Skeletal muscle cell (primary cell): ENCODE measurements at regions not wholly inside any gene's neighbourhood (a gene's known extent, or its start where the extent isn't known, plus 50 kb on each side); places are given as distances from the start of the nearest gene placed in this dataset.

ENCODE experiments used
- DNase-seq: peaks from one replicate; pipeline ENCODE4 v3.0.0-alpha.2; 2010; ENCODE audit warnings: low read depth
- H3K4me3 ChIP-seq: 2 replicates; pipeline ENCODE4 v1.5.1; 2011; ENCODE audit warnings: low read depth, mild to moderate bottlenecking, control low read depth, low read length, moderate library complexity

DNA sequence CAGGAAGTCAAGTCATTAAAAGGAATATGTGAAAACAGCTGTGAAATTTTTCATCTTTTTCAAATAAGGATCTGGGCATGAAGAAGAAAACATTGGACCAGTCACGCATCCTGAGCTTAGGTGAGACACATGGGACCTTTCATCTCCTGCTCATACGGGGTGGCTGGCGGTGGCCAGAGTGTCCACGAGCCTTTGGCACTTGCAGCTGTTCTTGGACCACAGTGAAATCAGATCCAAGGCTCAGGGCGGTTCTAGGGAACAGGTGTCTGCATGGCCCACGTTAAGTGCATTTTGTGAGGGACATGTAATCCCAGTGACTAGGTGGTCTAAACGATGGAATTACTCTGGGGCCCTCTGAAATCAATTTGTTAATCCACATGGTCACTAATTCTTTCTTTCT lies 212.7 kb upstream of the COPS8 start:
- no peak overlapping the region for H3K4me3 ChIP-seq
- DNase-seq: no peak

DNA sequence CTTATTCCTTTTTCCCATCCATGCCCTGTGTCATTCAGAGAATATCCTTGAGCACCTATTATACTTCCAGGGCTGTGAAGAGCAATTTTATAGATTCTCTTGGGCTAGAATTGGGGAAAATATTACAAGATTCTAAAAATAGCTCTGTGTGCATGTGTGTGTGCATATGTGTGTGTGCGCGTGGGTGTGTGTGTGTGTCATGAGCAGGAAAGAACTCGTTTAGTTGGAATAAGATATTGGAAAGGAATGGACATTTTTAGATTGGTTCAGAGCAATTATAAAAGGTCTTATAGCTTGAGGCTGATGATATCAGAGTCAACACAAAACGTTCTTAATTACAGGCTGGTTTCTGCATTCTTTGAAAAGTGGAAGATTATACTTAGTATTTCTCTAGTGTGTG lies 212.1 kb upstream of the COPS8 start:
- no peak overlapping the region for H3K4me3 ChIP-seq
- DNase-seq: no peak

DNA sequence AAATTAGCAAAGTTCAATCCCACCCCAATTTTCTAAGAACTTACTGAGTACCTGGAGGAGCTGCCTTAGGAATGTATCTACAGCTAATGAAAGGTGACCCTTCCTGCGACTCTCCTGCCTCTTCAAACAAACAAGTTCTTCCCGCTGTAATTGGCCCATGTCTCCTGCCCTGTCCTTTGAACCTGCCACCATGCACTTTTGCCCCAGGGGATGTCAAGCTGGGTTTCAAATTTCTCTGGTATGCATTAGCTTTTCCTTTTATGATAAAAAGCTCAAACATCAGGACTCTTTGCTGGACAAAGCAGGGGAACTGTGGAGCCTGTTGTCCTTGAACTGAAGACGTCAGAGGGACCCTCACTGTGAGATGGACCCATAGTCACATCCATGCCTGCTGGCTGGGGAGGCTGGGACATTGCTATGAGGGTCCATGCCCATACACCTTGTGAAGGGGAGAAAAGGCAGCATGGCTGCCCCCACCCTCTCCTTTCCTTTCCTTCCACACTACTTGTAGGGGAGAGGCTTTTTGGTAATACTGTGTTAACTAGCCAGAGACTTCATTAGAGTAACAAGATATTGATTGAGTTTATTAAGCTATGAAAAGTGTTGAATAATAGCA lies 210.7 kb upstream of the COPS8 start:
- H3K4me3 ChIP-seq: no peak overlapping the region
- DNase-seq: no peak

DNA sequence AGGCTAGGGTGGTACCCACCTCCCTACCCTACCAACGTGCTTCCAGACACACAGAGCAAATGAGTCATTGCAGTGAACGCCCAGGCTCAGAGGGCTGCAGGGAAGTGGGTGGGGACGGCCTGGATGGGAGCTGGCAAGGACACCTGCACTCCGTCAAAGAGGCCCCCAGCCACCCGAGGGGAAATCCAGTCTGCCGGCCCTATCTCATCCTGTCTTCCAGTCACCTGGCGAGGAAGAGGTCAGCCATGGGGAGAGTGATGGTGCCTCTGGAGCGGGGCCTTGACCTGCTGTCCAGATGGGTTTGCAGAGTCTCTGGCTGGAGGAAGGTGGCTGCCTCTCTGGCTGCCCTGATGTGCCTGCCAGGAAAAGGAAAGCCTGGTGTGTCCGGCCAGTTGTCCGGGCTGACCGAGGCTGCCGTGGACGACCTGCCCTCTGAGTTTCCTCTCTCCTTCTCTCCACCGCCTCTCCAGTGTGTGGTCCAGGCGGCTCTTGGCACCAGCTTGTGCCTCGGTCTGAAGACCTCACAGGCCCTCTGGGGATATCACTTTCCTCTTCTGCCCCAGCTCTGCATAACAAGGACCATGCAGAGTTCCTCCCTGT lies 209.7 kb upstream of the COPS8 start:
- no peak for DNase-seq
- no peak overlapping the region for H3K4me3 ChIP-seq

DNA sequence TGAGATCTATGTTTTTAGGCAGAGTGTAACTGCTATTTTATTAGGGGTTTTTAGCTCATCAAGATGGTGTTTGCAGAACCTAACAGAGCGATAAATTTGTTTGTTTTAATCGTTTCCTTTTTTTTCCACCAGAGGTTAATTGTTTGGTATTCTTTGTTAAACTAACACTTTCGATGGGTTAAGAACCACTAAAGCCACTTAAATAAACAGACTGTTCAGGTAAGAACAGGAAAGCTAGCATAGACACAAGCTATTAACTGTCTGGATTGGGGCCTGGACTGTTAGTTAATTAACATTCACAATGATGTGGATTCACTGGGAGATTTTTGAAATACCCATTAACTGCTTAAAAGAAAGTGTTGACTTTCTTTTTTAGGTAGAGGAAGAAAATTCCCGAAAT lies 209.0 kb upstream of the COPS8 start:
- no peak for DNase-seq
- no peak overlapping the region for H3K4me3 ChIP-seq

DNA sequence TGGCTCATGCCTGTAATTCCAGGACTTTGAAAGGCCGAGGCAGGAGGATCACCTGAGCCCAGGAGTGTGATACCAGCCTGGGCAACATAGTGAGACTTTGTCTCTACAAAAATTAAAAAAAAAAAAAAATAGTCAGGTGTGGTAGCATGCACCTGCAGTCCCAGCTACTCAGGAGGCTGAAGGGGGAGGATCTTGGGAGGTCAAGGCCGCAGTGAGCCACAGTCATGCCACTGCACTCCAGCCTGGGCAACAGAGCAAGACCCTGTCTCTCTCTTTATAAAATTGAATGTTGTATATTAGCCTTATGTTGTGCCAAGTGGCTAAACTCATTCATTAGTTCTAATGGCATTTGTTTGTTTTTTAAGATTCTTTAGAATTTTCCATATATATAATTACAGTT lies 207.7 kb upstream of the COPS8 start:
- H3K4me3 ChIP-seq: no peak overlapping the region
- no peak for DNase-seq

DNA sequence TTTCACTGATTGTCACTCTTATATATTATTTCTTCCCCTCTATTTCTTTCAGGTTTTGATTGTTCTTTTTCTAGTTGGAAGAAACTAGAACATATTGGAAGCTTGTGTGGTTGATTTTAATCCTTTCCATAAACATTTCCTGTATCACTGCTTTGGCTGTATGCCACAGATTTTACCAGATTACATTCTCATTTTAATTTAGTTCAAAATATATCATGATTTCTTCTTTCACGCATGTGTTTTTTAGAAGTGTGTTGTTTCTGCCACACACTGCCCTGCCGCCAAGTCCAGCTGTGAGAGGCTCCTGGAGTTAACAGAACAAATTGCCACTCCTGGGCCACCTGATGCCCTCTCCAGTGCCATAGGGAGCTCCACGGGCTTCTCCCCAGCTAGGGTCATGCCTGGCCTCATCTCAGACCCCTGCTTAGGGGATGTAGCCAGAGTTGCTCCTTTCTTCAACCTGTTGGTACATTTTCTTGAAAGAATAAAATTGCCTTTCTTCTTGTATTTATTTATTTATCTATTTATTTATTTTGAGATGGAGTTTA lies 206.2 kb upstream of the COPS8 start:
- DNase-seq: no peak
- no peak overlapping the region for H3K4me3 ChIP-seq

DNA sequence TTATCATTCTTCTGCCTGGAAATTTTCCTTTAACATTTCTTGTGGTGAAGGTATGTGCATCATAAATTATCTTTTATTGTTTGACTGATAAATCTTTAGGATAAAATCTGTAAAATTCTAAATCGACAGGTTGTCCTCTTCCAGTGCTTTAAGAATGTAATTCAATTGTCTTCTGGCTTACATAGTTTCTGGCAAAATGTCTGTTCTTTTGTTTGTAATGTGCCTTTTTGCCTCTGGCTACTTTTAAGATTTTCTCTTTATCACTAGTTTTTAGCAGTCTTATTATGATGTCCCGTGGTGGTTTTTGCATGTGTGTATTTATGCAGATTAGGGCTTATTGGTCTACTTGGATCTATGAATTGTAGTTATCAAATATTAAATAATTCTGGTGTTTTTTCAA lies 203.6 kb upstream of the COPS8 start:
- no peak overlapping the region for H3K4me3 ChIP-seq
- no peak for DNase-seq

DNA sequence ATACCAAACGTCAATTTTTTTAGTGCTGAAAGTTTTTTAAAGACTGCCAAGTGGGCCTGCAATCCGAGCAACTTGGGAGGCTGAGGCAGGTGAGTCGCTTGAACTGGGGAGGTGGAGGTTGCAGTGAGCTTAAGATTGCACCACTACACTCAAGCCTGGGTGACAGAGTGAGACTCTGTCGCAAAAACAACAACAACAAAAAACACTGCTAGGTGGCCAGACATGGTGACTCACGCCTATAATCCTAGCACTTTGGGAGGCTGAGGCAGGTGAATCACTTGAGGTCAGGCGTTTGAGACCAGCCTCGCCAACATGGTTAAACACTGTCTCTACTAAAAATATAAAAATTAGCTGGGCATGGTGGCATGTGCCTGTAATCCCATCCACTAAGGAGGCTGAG lies 202.8 kb upstream of the COPS8 start:
- no peak for DNase-seq
- H3K4me3 ChIP-seq: no peak overlapping the region

DNA sequence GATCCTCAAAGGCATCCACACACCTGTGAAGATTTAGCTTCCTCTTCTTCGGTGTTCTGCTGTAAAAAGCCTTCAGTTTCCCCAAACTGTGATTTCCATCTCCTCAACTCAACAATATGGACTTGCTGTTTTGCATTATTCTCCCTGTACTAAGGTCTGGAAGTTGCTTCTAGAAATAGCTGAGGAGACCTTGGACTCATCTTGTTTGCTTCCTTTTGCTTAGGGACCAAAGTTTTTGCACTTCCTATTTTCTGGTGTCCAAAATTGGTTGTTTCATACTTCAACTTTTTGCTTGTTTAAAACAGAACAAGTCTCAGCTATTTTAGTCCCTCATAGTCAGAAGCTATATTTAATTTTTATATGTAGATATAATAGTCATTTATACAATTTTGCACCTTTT lies 201.9 kb upstream of the COPS8 start:
- H3K4me3 ChIP-seq: no peak overlapping the region
- DNase-seq: no peak

DNA sequence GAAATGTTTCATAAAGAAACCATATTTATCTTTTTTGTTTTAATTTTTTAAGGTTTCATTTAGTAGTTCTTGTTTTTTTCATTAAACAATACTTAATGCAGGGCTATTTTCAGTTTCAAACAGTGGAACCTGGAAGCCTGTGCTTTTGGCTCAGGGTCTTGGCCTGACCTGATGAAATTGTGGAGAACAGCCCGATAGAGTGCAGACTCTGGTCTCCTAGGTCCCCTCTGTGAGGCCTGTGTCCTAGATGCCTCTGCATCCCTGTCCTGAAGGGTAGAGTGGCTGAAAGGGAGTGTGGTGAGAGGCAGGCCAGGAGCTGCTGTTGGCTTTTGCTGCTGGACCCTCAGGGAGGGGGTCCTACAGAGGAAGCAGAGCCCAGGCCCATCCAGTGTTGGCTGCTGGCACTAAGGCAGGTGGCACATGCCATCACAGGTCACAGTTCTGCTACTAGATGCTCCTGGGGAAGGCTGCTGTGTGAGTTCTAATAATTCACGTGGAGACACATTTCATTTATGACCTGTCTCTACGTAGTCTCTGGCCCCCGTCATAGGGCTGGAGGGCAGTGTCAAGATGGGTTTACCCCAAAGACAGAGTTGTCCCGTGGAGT lies 201.0 kb upstream of the COPS8 start:
- DNase-seq: no peak

DNA sequence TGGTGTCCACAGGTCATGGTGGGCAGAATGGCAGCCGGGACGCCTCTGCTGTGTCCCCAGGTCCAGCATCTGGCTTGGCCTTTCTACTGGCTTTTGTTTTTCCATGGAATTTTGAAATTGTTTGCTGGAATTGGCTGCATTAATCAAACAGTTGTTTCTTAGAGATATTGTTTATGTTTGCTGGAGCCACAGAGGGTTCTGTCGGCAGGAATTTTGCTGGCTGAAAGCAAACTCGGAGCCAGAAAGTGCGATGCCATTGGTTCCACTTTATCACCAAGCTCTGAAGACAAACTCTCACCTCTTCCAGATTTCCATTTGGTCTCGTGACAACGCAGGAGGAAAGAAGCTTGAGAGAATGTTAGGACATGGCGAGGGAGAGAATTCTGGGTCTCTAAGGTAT lies 199.2 kb upstream of the COPS8 start:
- no peak for DNase-seq

More for the DNA sequence above, 201.0 kb upstream of the COPS8 start:
- H3K4me3 ChIP-seq: no peak overlapping the region

DNA sequence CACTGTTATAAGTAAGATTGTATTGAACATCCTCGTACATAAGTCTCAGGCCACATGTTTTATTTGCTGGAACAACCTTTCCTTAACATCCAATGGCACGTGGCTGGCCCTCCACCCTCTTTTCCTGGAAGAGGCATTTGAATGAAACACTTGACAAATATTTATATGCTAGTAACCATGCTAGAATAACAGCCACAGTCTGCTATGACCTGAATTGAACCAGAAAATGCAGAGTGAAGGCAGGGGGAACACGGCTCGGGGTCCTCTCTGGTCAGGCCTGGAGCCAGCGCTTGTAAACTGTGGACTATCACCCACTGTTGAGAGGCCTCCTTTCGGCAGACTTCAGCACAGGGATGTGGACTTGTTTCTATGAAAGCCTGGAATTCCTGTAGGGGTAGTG lies 198.2 kb upstream of the COPS8 start:
- H3K4me3 ChIP-seq: no peak overlapping the region
- DNase-seq: no peak

More for the DNA sequence above, 199.2 kb upstream of the COPS8 start:
- no peak overlapping the region for H3K4me3 ChIP-seq

DNA sequence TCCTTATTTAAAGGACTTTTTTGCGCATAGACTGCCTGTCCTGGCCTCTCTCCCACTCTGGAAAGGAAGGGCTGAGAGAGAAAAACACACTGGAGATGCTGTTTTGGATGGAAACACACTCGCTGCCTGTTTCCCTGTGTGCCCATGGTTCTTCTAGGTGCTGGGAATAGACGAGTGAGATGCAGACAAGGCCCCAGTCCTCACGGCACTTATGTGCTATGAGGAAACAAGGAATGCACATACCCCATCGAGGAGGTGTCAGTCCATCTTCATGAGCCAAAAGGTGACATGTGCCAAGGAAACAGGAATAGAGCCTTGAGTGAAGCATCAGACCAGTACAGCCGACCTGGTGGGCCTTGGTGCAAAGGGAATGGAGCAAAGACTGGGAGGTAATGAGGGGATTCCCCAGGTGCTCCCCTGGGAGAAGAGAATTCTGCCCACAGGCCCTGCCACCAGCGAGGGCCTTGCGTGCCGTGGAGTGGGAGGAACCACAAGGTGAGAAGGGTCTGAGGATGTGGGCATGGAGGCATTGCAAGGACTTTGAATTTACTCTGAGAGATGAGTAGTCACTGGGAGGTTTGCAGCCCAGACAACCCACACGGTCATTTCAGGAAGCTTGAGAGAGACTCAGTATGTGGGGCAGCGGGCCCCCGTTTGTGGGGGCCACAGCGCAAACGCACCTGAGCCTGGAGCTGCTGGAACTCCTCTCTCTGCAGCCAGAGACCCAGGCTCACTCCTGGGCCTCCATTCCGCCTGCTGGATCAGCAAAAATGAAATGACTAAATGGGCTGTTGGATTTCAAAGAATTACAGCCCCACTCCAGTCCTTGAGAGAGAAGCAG lies 197.5 kb upstream of the COPS8 start:
- no peak overlapping the region for H3K4me3 ChIP-seq
- no peak for DNase-seq

DNA sequence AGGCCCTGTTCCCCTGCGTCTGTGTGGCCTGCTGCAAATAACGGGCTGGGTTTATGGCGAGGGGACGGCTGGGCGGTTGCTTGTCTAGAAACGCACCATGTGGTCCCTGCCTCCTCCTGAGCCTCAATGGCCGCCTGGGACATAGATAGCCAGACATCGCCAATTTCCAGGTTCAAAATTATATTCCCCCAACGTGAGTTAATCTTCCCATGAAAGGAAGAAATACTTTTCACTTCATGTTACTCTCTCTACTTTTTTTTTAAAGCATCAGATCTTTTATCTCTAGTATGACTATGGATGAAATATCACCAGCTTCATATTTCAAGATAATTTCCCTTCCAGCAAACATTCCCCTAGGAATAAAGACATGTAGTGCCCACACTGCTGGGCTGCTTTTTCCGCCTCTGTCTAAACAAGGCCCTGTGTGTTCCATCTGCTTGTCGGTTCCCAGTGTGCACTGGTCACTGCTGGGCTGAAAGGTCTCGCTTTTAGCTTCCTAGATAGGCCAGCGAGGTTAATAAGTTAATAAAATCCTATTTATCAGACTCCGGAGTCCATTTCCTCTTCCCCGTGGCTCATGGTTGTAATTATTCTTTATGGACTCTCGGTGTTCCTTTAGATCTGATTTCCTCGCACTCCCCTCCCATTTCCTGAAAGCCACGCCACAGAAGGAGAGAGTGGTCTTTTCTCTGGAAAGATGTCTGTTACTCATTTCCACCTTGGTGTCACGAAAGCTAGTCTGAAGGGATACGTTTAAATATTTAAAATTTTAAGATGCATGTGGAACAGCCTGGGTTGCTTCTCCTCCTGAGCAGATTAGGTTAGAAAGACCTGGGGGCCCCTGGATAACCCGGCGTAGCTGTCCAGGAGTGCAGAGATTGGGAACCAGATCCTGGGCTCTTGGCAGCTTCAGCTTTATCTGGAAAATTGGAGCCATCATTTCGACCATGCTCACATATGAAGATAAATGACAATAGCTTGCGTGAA lies 196.6 kb upstream of the COPS8 start:
- DNase-seq: no peak
- no peak overlapping the region for H3K4me3 ChIP-seq

DNA sequence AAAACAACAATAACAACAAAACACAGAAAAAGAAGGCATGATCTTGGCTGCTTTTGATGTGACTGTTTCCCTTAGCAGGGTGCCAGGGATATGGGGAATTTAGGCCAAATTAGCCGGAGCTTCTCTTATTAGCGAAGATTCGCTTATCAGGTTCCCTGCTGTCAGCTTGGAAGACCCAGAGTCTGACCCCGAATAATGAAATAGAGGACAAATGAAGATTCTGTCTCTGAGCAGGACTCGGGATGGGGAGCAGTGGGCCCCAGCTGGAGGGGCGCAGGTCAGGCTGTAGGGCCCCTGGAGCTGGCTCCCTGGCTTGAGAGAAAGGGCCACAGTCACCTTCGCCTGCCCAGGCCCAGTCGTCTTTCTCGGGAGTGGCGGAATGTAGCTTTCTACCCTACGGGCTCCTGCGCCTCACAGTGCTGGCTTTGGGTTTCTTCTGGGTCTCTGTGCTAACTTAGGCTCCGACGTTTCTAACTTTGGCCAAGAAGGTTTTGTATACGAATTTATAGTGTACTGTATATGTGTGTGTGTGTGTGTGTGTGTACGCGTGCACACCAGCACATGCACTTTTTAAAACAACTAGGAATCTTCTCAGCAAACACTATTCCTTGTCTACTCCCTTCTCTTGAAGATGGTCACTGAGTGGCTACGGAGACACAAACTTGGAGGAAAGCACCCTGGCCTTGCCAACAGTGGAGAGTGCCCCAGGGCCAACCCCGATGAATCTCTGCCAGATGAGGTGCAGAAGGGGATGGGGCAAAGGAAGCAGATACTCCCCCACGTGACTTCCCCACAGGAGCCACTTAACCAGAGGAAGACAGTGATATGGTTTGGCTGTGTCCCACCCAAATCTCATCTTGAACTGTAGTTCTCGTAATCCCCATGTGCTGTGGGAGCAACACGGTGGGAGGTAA lies 195.6 kb upstream of the COPS8 start:
- DNase-seq: no peak
- no peak overlapping the region for H3K4me3 ChIP-seq

DNA sequence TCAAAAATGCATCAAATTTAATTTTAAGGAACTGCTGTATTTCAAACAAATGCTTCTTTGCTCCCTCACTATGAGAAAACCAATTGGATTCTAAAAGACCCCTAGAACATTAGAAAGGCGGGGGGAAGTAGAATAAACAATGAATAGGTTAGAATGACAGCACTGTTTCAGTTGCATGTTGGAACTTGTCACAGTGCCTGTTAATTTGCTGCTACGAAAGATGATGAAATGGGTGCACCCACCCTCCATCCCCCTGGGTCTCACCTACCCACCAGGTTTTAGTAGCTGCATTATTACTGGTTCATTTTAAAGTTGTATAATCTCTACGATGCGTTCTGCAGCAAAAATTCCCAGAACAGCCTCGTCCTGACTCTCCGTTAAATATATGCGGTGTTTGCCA lies 193.0 kb upstream of the COPS8 start:
- DNase-seq: no peak
- no peak overlapping the region for H3K4me3 ChIP-seq

DNA sequence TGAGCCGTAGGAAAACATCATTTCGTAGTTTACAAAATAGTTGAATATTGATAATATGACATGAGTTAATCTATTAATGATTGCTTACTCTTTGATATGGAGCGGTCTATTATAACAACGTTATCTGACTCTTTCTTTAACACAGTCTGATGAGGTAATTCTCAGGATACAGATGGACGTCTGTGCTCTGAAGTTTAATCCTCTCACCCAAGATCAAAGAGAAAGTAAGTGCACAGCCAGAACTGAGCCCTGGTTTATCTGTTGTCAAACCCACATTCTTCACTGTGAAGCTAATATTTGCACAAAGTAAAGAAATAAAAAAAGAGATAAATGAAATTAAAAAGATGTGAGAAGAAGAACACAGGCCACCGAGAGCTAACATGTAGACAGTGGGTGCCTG lies 190.9 kb upstream of the COPS8 start:
- no peak for DNase-seq
- no peak overlapping the region for H3K4me3 ChIP-seq
